Colonic mucosa (tissue), 4 donors: ENCODE measurements at regions not wholly inside any gene's neighbourhood (a gene's known extent, or its start where the extent isn't known, plus 50 kb on each side); places are given as distances from the start of the nearest gene placed in this dataset.

Experiments
- DNase-seq: peaks from one replicate; pipeline ENCODE4 v3.0.0-alpha.2; 2020
- H3K27ac ChIP-seq: fragments of 200-600 bp; one replicate; pipeline ENCODE4 v1.8.0; 2021
- H3K27me3 ChIP-seq: fragments of 200-600 bp; one replicate; pipeline ENCODE4 v1.8.0; 2021
- H3K36me3 ChIP-seq: fragments of 200-600 bp; one replicate; pipeline ENCODE4 v1.8.0; 2021
- H3K4me1 ChIP-seq: fragments of 200-600 bp; one replicate; pipeline ENCODE4 v1.8.0; 2021; ENCODE audit warnings: mild to moderate bottlenecking
- H3K4me3 ChIP-seq: fragments of 200-600 bp; one replicate; pipeline ENCODE4 v1.8.0; 2021
- H3K9ac ChIP-seq, 2 donors: one replicate each; pipeline ENCODE4 v1.7.0; 2013; ENCODE audit warnings: control low read depth in 2 of 2, low read depth in 2 of 2, low read length in 2 of 2
- H3K9me3 ChIP-seq: fragments of 200-600 bp; one replicate; pipeline ENCODE4 v1.8.0; 2021
- intact Hi-C: fragments of 100-400 bp; cut with DNase I; formaldehyde crosslinking; loops from one replicate; pipeline ENCODE4 v1.14.1; 2022
- TF ChIP-seq, protein P1 (sequence below): fragments of 200-600 bp; IDR thresholded peaks from one replicate; pipeline ENCODE4 v1.8.0; 2022; ENCODE audit warnings: antibody characterized with exemption, mild to moderate bottlenecking
- donor health status: healthy.
- donor health status: DM: no; HTN: no; CAD: no.
- donor health status: DM: no; HTN: no; CAD: no.

DNA sequence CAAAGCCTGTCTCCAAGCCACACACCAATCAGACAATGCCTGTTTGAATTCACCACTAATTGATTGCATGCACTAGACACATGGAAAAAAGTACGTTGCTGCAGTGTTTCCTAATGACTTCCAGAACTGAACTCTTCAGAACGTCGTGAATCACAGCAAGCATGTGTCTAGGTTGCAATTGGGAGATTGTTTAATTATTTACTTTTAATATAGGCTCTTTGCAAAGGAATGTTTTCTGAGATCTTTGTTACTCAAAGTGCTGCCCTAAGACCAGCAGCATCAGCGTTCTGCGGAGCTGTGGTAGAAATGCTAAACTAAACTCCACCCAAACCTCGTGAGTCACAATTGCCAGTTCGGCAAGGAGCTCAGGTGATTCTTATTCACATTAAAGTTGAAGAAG, 52.7 kb upstream of the CCDC68 start:
- no peak for DNase-seq

More for the DNA sequence above, 52.7 kb upstream of the CCDC68 start:
- Histone ChIP-seq H3K9ac (no peak overlapping the region), H3K4me3 (no peak overlapping the region), H3K27ac (no peak overlapping the region), H3K9me3 (no peaks in the 10 kb centered on the region), H3K27me3 (no peaks in the 10 kb centered on the region), H3K4me1 (no peaks in the 10 kb centered on the region), H3K36me3 (no peaks in the 10 kb centered on the region)
- TF ChIP-seq, protein P1, sequence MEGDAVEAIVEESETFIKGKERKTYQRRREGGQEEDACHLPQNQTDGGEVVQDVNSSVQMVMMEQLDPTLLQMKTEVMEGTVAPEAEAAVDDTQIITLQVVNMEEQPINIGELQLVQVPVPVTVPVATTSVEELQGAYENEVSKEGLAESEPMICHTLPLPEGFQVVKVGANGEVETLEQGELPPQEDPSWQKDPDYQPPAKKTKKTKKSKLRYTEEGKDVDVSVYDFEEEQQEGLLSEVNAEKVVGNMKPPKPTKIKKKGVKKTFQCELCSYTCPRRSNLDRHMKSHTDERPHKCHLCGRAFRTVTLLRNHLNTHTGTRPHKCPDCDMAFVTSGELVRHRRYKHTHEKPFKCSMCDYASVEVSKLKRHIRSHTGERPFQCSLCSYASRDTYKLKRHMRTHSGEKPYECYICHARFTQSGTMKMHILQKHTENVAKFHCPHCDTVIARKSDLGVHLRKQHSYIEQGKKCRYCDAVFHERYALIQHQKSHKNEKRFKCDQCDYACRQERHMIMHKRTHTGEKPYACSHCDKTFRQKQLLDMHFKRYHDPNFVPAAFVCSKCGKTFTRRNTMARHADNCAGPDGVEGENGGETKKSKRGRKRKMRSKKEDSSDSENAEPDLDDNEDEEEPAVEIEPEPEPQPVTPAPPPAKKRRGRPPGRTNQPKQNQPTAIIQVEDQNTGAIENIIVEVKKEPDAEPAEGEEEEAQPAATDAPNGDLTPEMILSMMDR: no peak
- intact Hi-C loops: no loop called here
